Stimulated activated CD4-positive, alpha-beta T cell treated with anti-CD3 and anti-CD28 coated beads, Interleukin-4, amount 100 ng/mL, for 1 hour (primary cell): ENCODE measurements at regions not wholly inside any gene's neighbourhood (a gene's known extent, or its start where the extent isn't known, plus 50 kb on each side); places are given as distances from the start of the nearest gene placed in this dataset.
A peak's percentile ranks its signal among the peaks of the same experiment; 100 is the strongest.

ENCODE experiments used
- DNase-seq: peaks from one replicate; pipeline ENCODE4 v3.0.0-alpha.2; 2020

DNA sequence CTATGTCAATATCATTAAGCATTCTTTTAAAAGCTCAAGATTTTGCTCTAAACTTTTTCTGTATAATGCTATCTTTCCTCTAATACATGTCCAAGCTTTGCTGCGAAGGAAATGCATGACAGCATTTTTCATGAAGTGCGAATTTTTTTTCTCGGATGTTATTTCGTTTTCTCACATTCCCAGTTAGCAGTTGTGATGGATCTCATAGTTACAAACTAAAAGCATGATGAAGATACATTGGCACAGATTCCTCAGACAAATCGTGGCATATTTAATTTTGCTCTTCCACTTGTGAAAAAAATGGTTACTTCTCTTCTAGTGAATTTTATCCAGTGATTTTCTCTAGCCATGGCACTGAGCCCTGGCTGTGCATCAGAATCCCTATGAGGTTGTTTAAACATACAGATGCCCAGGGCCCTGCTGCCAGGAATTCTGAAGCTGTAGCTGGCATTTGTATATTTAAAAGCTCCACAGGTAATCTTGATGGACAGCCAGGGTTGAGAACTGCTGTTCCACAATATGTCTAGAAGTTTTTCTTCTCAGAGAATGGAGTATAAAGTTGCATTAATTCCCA is 299.8 kb upstream of the NEBL start:
- no peak for DNase-seq

GRCh38 chr10:21195252-21195651 is 298.1 kb upstream of the NEBL start:
- no peak for DNase-seq

DNA sequence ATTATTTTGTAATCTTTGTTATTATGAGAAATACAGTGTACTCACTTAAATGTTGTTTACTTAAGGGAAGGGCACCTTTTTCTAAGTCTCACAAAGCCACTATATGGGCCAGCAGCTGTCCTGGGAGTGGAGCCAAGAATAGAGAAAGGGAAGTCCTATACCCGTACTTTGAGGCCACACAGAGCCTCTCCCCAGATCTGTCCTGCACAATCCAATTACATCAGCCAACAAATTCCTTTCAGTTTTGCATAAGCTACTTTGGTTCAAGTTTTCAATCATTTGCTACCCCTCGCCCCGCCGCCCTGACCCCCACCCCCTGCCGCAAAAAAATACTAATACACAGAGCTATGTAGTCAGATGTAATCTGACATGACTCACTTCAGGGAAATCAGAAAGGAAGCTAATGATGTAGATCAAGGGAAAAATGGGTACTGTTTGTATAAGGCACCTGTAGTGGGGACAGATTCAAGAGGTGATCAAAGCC is 297.4 kb upstream of the NEBL start:
- no peak for DNase-seq

GRCh38 chr10:21193196-21193595 is 296.1 kb upstream of the NEBL start:
- no peak for DNase-seq

GRCh38 chr10:21191512-21191911 is 294.4 kb upstream of the NEBL start:
- DNase-seq: no peak

GRCh38 chr10:21184984-21185383 is 287.9 kb upstream of the NEBL start:
- DNase-seq: no peak

DNA sequence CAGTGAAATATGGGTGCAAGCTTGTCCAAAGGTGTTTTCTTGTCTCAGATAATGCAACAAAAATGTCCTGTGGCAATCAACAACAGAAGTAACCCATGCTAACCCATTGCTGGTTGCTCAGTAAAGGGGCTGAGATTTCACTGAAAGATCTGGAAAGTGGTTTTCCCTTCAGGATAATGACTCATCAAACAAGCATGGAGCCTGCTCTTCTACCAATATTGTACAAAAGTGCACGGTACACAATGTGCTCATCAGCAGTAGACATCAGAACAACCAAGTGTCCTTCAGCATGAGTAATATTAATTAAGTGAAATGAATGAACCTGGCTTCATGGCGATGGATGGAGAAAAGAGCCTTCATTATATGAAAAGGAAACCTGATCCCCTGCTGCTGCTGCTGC is 287.1 kb upstream of the NEBL start:
- no peak for DNase-seq

- DNase-seq: no peak
Observed at GRCh38 chr10:21183025-21183424, 285.9 kb upstream of the NEBL start.

GRCh38 chr10:21181451-21181850 is 284.3 kb upstream of the NEBL start:
- DNase-seq: no peak

DNA sequence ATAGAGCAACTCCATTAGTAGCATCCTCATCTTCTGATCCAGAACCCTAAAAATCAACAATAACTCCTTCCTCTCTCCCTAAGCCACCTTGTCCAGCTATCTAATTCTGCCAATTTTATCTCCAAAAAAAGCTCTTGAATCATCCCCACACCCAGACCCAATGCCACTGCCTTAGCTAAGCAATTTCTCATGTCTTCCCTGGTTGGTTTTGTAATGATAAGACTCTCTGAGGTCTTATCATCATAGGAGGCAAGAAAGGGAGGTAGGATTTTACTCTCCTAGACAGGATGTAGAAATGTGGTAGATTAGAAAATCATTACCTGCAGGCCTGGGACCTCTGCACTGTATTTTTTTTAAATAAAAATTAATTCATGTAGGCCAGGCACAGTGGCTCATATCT is 283.5 kb upstream of the NEBL start:
- no peak for DNase-seq

DNA sequence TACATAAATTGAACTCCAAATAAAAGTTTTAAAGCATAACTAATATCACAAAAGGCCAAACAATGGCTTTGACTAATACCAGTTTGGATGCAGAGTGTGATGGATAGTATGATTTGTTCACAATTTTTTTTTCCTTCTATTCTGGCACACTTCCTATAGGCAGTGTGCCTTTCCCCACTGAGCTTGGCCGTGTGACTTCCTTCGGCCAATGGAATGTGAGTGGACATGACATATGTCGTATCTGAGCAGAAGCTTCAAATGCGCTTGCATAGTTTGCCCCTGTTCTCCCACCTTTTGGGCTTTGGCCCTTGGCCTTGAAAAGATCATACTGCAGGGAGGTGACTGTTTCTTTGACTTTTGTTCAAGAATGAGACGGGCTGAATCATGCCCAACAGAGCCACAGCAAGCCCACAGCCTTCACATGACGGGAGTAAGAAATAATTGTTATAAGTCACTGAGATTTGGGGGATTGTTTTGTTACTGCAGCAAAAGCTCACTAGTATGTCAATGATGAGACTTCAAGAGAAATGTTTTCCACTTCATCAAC is 279.9 kb upstream of the NEBL start:
- DNase-seq: no peak

GRCh38 chr10:21175797-21176196 is 278.7 kb upstream of the NEBL start:
- no peak for DNase-seq

GRCh38 chr10:21174715-21175495 is 277.8 kb upstream of the NEBL start:
- no peak for DNase-seq

GRCh38 chr10:21173802-21174714 is 276.9 kb upstream of the NEBL start:
- DNase-seq: peak; percentile 35

- no peak for DNase-seq
Observed at GRCh38 chr10:21172930-21173801, 276.1 kb upstream of the NEBL start.

DNA sequence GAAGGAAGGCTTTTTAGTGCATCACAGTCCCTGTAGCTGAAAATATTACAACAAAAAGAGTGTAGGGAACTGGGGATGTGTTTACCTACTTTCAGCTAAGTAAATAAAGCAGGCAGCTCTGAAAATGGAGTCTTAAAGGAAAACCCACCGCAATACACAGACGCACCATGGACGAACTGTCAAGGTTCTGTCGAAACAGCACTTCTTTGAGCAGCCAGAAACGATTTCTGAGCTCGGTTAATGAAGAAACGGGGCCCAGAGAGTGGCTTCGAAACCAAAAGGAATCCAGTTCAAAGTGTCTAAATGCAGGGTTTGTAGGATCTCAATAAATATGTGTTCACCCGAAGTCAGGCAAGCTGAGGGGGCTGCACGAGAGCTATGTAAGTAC is 275.4 kb upstream of the NEBL start:
- no peak for DNase-seq

DNA sequence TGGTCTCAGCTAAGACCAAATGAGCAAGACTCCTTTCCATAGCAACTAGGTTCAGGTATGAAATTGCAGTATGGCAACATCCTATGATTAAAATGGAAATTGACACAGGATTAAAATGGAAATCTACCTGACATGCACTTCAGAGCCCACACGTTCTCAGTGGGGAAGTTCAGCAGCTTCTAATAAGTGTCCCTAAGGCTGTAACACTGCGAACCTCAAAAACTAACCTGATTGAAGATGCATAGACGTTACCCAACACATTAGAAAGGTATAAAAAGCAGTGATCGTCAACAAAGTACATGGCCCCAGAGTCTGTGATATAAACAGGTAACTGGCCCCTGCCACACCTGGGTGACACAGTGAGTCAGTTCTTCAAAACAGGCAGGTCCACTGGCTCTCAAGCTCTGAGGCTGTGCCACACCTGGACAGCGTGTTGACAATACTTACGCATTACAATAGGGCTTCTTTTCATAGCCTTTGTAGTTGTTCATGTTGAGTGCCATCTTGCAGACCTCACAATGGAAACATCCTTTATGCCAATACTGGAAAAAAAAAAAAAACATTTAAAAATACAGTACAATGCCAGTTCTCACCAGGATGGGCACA is 274.9 kb upstream of the NEBL start:
- DNase-seq: no peak

GRCh38 chr10:21171197-21171935 is 274.3 kb upstream of the NEBL start:
- no peak for DNase-seq

DNA sequence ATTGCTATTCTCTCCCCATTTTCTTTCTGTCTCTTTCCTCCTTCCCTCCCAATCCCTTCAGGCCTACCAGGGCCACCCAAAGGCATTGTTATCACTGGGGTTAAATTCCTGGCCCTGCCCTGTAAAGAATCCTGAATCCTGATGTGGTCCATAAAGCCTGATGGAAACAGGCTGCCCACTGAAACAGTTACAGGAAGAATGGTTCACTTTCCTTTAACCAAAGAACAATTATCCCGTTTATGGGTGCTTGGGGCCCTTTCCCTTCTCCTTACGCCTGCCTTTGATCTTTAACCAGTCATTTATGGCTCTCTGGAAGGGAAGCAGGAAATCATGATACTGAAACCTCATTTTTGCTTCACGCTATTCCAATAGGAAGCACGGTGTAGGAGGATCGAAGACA is 273.1 kb upstream of the NEBL start:
- DNase-seq: no peak

DNA sequence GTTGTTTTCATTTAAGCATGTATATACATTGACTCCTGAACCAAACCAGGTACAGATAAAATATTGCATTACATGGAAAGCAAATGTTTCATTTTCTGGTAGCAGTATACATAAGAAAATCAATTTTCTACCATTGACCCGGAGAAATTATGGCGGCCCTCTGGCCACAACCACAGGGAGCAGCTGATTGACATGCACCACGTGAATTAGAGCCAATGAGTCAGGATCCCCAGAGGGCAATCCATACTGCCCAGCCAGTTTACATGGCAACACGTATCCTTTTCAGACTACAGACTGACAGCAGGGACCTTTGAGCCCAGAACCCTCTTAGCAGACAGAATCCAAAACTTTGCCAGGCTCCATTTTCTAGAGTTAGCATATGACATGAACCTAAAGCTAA is 272.2 kb upstream of the NEBL start:
- no peak for DNase-seq
